Neural cell (in vitro differentiated cells): ENCODE measurements at regions not wholly inside any gene's neighbourhood (a gene's known extent, or its start where the extent isn't known, plus 50 kb on each side); places are given as distances from the start of the nearest gene placed in this dataset.

ENCODE experiments used
- H2AFZ ChIP-seq: fragments of 200-600, 300-800 bp; sonication (generic), shearing (Covaris generic); 2 replicates; pipeline ENCODE4 v1.6.0; 2014; ENCODE audit warnings: low read depth, mild to moderate bottlenecking, antibody characterized with exemption, low read length, moderate library complexity
- H3F3A ChIP-seq: fragments of 200-600 bp; shearing (Covaris generic); 2 replicates; pipeline ENCODE4 v1.6.1; 2016; ENCODE audit warnings: mild to moderate bottlenecking, moderate library complexity, mixed read lengths, antibody characterized with exemption, low read length; ENCODE audit not compliant: insufficient read depth, poor library complexity, severe bottlenecking
- H3K27ac ChIP-seq: fragments of 200-600, 300-800 bp; sonication (generic), shearing (Covaris generic); 2 replicates; pipeline ENCODE4 v1.5.1; 2014; ENCODE audit warnings: mild to moderate bottlenecking, low read length, moderate library complexity
- H3K27me3 ChIP-seq: fragments of 300-800, 200-600 bp; sonication (generic), shearing (Covaris generic); 2 replicates; pipeline ENCODE4 v1.6.0; 2014; ENCODE audit warnings: mild to moderate bottlenecking, low read depth, low read length, moderate library complexity; ENCODE audit not compliant: insufficient read depth
- H3K36me3 ChIP-seq: fragments of 300-800, 200-600 bp; sonication (generic), shearing (Covaris generic); 2 replicates; pipeline ENCODE4 v1.5.1; 2014; ENCODE audit warnings: mild to moderate bottlenecking, antibody characterized with exemption, low read length, moderate library complexity; ENCODE audit not compliant: insufficient read depth
- H3K4me2 ChIP-seq: fragments of 300-800, 200-600 bp; sonication (generic), shearing (Covaris generic); 2 replicates; pipeline ENCODE4 v1.6.0; 2014; ENCODE audit warnings: mild to moderate bottlenecking, low read length
- H3K4me3 ChIP-seq: fragments of 300-800, 200-600 bp; sonication (generic), shearing (Covaris generic); 2 replicates; pipeline ENCODE4 v1.5.1; 2014; ENCODE audit warnings: mild to moderate bottlenecking, low read length, moderate library complexity
- H3K79me2 ChIP-seq: fragments of 200-600 bp; shearing (Covaris generic); replicated peaks from 2 replicates; pipeline ENCODE4 v1.6.0; 2014; ENCODE audit warnings: mild to moderate bottlenecking, low read length, moderate library complexity; ENCODE audit not compliant: insufficient read depth
- H3K9ac ChIP-seq: fragments of 300-800, 200-600 bp; sonication (generic), shearing (Covaris generic); 2 replicates; pipeline ENCODE4 v1.6.1; 2016; ENCODE audit warnings: mild to moderate bottlenecking, low read length, mixed read lengths
- H3K9me2 ChIP-seq: fragments of 200-600 bp; shearing (Covaris generic); 2 replicates; pipeline ENCODE4 v1.6.1; 2016; ENCODE audit warnings: mild to moderate bottlenecking, low read length, mixed read lengths; ENCODE audit not compliant: insufficient read depth
- H3K9me3 ChIP-seq: fragments of 200-600, 300-800 bp; sonication (generic), shearing (Covaris generic); 2 replicates; pipeline ENCODE4 v1.6.1; 2016; ENCODE audit warnings: mild to moderate bottlenecking, mixed run types, low read length, moderate library complexity, mixed read lengths
- H4K20me1 ChIP-seq: fragments of 200-600 bp; shearing (Covaris generic); 2 replicates; pipeline ENCODE4 v1.6.1; 2016; ENCODE audit warnings: mild to moderate bottlenecking, mixed run types; ENCODE audit not compliant: insufficient read depth
- EP300 ChIP-seq: fragments of 450-650 bp; conservative IDR thresholded peaks from 2 replicates; pipeline ENCODE4 v1.6.1; 2014; ENCODE audit warnings: antibody characterized with exemption, mild to moderate bottlenecking, moderate library complexity; ENCODE audit not compliant: poor library complexity, severe bottlenecking
- EZH2 ChIP-seq: fragments of 200-600, 300-800 bp; shearing (Covaris generic), sonication (generic); IDR thresholded peaks from 2 replicates; pipeline ENCODE4 v1.6.1; 2014; ENCODE audit warnings: antibody characterized with exemption, low read length, borderline replicate concordance, mild to moderate bottlenecking; ENCODE audit not compliant: insufficient read depth, poor library complexity, severe bottlenecking
- MXI1 ChIP-seq: fragments of 450-650 bp; conservative IDR thresholded peaks from 2 replicates; pipeline ENCODE4 v1.6.1; 2014; ENCODE audit warnings: antibody characterized with exemption, mild to moderate bottlenecking; ENCODE audit not compliant: poor library complexity, severe bottlenecking
- POLR2AphosphoS5 ChIP-seq: IDR thresholded peaks from 2 replicates; pipeline ENCODE4 v1.6.1; 2012
- RAD21 ChIP-seq: fragments of 450-650 bp; conservative IDR thresholded peaks from 2 replicates; pipeline ENCODE4 v1.6.1; 2014; ENCODE audit warnings: antibody characterized with exemption, mild to moderate bottlenecking, moderate library complexity
- SMC3 ChIP-seq: fragments of 450-650 bp; conservative IDR thresholded peaks from 2 replicates; pipeline ENCODE4 v1.6.1; 2014; ENCODE audit warnings: antibody characterized with exemption, mild to moderate bottlenecking, moderate library complexity; ENCODE audit not compliant: poor library complexity
- TAF1 ChIP-seq: IDR thresholded peaks from 2 replicates; pipeline ENCODE4 v1.6.1; 2012; ENCODE audit warnings: low read depth
- TF ChIP-seq, protein P1 (sequence below): fragments of 450-650 bp; IDR thresholded peaks from 2 replicates; pipeline ENCODE4 v1.5.1; 2014; ENCODE audit warnings: antibody characterized with exemption, mild to moderate bottlenecking, moderate library complexity; ENCODE audit not compliant: poor library complexity, severe bottlenecking
- TF ChIP-seq, protein P2 (sequence below): IDR thresholded peaks from 2 replicates; pipeline ENCODE4 v1.6.1; 2012; ENCODE audit warnings: borderline replicate concordance

DNA sequence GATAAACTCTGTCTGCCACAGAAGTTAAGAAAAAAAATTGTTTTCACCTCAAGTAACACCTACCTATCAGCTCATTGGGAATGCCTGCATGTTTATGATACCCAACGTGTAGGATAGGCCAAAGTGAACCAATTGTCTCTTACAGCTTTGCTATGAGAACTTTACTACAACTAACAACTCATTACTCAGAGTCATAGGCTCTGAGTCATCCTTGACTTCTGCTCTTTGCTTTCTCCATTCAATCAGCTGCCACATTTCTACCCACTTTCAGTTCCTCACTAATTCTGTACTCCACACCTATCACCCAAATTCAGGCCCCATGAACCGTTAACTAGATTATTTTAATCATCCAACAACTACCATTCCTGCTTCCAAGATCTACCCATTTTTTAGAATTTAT is 843.9 kb downstream of the TUSC7 start:
- H3K4me3 ChIP-seq = no peak overlapping the region
- H3F3A ChIP-seq = peaks cover 4% of the 10 kb centered on the region
- TF ChIP-seq, protein P1, sequence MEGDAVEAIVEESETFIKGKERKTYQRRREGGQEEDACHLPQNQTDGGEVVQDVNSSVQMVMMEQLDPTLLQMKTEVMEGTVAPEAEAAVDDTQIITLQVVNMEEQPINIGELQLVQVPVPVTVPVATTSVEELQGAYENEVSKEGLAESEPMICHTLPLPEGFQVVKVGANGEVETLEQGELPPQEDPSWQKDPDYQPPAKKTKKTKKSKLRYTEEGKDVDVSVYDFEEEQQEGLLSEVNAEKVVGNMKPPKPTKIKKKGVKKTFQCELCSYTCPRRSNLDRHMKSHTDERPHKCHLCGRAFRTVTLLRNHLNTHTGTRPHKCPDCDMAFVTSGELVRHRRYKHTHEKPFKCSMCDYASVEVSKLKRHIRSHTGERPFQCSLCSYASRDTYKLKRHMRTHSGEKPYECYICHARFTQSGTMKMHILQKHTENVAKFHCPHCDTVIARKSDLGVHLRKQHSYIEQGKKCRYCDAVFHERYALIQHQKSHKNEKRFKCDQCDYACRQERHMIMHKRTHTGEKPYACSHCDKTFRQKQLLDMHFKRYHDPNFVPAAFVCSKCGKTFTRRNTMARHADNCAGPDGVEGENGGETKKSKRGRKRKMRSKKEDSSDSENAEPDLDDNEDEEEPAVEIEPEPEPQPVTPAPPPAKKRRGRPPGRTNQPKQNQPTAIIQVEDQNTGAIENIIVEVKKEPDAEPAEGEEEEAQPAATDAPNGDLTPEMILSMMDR = no peak
- TF ChIP-seq SMC3 = no peak
- TF ChIP-seq, protein P2, sequence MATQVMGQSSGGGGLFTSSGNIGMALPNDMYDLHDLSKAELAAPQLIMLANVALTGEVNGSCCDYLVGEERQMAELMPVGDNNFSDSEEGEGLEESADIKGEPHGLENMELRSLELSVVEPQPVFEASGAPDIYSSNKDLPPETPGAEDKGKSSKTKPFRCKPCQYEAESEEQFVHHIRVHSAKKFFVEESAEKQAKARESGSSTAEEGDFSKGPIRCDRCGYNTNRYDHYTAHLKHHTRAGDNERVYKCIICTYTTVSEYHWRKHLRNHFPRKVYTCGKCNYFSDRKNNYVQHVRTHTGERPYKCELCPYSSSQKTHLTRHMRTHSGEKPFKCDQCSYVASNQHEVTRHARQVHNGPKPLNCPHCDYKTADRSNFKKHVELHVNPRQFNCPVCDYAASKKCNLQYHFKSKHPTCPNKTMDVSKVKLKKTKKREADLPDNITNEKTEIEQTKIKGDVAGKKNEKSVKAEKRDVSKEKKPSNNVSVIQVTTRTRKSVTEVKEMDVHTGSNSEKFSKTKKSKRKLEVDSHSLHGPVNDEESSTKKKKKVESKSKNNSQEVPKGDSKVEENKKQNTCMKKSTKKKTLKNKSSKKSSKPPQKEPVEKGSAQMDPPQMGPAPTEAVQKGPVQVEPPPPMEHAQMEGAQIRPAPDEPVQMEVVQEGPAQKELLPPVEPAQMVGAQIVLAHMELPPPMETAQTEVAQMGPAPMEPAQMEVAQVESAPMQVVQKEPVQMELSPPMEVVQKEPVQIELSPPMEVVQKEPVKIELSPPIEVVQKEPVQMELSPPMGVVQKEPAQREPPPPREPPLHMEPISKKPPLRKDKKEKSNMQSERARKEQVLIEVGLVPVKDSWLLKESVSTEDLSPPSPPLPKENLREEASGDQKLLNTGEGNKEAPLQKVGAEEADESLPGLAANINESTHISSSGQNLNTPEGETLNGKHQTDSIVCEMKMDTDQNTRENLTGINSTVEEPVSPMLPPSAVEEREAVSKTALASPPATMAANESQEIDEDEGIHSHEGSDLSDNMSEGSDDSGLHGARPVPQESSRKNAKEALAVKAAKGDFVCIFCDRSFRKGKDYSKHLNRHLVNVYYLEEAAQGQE = no peak
- TF ChIP-seq EP300 = no peak
- no peak for TF ChIP-seq RAD21
- no peak for TF ChIP-seq EZH2
- TF ChIP-seq MXI1 = no peak
- no peak for TF ChIP-seq POLR2AphosphoS5
- no peak for TF ChIP-seq TAF1
- H3K27ac ChIP-seq = no peak overlapping the region
- no peaks in the 10 kb centered on the region for H3K9me3 ChIP-seq
- H3K27me3 ChIP-seq = no peaks in the 10 kb centered on the region
- H3K9ac ChIP-seq = no peak overlapping the region
- no peak overlapping the region for H2AFZ ChIP-seq
- H3K36me3 ChIP-seq = no peaks in the 10 kb centered on the region
- no peaks in the 10 kb centered on the region for H3K9me2 ChIP-seq
- H3K79me2 ChIP-seq = no peaks in the 10 kb centered on the region
- no peak overlapping the region for H3K4me2 ChIP-seq
- no peaks in the 10 kb centered on the region for H4K20me1 ChIP-seq

GRCh38 chr3:117556646-117557407 is 847.2 kb downstream of the TUSC7 start:
- TF ChIP-seq RAD21 (no peak), TAF1 (no peak), MXI1 (no peak), POLR2AphosphoS5 (no peak), EZH2 (no peak), EP300 (no peak), SMC3 (no peak)
- TF ChIP-seq, protein P2 = no peak
- TF ChIP-seq, protein P1 = no peak
- H3K27ac ChIP-seq = peak overlapping the region; percentile 65
- no peaks in the 10 kb centered on the region for H3K9me2 ChIP-seq
- no peaks in the 10 kb centered on the region for H3K36me3 ChIP-seq
- H3K9ac ChIP-seq = no peak overlapping the region
- no peaks in the 10 kb centered on the region for H3K27me3 ChIP-seq
- H4K20me1 ChIP-seq = no peaks in the 10 kb centered on the region
- H3K79me2 ChIP-seq = no peaks in the 10 kb centered on the region
- peaks cover 4% of the 10 kb centered on the region for H3F3A ChIP-seq
- H3K4me3 ChIP-seq = peak overlapping the region; percentile 14
- H3K9me3 ChIP-seq = no peaks in the 10 kb centered on the region
- H2AFZ ChIP-seq = no peak overlapping the region
- H3K4me2 ChIP-seq = peak overlapping the region; percentile 17
